HG03520 (cell line): ENCODE measurements at regions not wholly inside any gene's neighbourhood (a gene's known extent, or its start where the extent isn't known, plus 50 kb on each side); places are given as distances from the start of the nearest gene placed in this dataset.

ENCODE experiments used
- ATAC-seq: cut with Tn5 transposase; IDR thresholded peaks from one replicate; pipeline ENCODE4 v1.9.1; 2021; ENCODE audit warnings: mild to moderate bottlenecking, moderate library complexity; ENCODE audit not compliant: unreplicated experiment

- ATAC-seq, result no peak
Measured at GRCh38 chr15:98582900-98583554, 65.3 kb upstream of the IGF1R start.

- ATAC-seq, result no peak
Measured at GRCh38 chr15:98583771-98584430, 64.4 kb upstream of the IGF1R start.

- ATAC-seq, result no peak
Measured at GRCh38 chr15:98586066-98586465, 62.3 kb upstream of the IGF1R start.

GRCh38 chr15:98592136-98592535 is 56.2 kb upstream of the IGF1R start:
- no peak for ATAC-seq

GRCh38 chr15:98596131-98596530 is 52.2 kb upstream of the IGF1R start:
- ATAC-seq, result no peak

GRCh38 chr15:98596885-98597392 is 51.4 kb upstream of the IGF1R start:
- ATAC-seq, result no peak

- no peak for ATAC-seq
Measured at GRCh38 chr15:98597666-98598065, 50.7 kb upstream of the IGF1R start.
